GM13977 (cell line): ENCODE measurements at regions not wholly inside any gene's neighbourhood (a gene's known extent, or its start where the extent isn't known, plus 50 kb on each side); places are given as distances from the start of the nearest gene placed in this dataset.

ENCODE experiments used
- DNase-seq: peaks from one replicate; pipeline ENCODE4 v3.0.0; 2012; ENCODE audit warnings: low spot score
- in situ Hi-C: fragments of 300-500 bp; cut with MboI; formaldehyde crosslinking; loops from one replicate; pipeline ENCODE4 v1.12.0; 2022; ENCODE audit warnings: low sequenced_read_pairs, low pct_unique_long_range_greater_than_20kb, mixed read lengths, inconsistent platforms; ENCODE audit not compliant: unreplicated experiment
- TF ChIP-seq, protein P1 (sequence below): IDR thresholded peaks from 2 replicates; pipeline ENCODE4 v1.5.1; 2012; ENCODE audit warnings: mild to moderate bottlenecking, control low read depth; ENCODE audit not compliant: insufficient read depth; ENCODE audit errors: extremely low read depth, missing control alignments

DNA sequence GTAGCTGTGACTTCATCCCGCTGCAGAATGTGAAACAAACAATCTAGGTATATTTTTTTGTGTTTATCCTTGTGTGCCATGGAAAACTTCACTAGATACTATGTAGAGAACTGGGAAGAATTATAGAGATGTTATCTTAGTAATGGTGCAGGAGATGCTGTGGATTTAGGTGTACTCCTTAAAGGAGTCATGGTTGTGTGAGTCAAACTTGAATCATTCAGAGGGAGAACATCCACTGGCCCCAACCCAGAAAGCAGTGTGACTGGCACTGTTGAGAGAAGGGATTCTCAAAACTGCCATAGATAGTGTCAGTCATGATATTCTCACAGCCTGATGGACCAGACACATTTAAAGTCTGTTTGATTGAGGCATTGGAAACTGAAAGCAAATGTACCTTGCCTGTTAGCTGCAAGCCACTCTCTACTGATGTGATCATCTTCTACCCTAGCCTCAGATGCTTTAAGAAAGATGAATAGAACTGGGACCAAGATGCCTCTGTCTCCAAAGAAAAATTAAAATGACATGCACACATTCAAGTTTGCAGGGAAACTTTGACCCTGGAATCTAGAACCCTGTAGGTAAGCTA is 754.6 kb downstream of the MRPL39 start:
- no peak for DNase-seq
- TF ChIP-seq, protein P1, sequence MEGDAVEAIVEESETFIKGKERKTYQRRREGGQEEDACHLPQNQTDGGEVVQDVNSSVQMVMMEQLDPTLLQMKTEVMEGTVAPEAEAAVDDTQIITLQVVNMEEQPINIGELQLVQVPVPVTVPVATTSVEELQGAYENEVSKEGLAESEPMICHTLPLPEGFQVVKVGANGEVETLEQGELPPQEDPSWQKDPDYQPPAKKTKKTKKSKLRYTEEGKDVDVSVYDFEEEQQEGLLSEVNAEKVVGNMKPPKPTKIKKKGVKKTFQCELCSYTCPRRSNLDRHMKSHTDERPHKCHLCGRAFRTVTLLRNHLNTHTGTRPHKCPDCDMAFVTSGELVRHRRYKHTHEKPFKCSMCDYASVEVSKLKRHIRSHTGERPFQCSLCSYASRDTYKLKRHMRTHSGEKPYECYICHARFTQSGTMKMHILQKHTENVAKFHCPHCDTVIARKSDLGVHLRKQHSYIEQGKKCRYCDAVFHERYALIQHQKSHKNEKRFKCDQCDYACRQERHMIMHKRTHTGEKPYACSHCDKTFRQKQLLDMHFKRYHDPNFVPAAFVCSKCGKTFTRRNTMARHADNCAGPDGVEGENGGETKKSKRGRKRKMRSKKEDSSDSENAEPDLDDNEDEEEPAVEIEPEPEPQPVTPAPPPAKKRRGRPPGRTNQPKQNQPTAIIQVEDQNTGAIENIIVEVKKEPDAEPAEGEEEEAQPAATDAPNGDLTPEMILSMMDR = no peak
- in situ Hi-C loops = no loop called here

DNA sequence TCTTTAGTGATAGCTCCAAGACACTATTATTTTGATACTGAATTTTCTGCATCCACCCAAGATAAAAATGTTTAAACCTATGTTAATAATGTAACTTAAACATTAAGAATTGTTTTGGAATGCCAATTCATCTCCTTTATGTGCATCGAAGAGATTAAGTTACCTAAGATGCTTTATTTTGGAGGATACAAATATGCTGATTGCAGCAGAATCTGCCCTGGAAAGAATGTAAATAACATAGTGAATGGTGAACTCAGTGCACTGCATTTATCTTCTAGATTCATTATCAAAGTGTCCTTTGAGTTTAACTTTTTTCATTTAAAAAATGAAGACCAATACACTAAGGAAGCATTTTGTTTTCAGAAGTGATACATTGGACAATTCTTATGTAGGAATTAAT is 757.2 kb downstream of the MRPL39 start:
- in situ Hi-C loops = no loop called here
- TF ChIP-seq, protein P1 = no peak
- no peak for DNase-seq

DNA sequence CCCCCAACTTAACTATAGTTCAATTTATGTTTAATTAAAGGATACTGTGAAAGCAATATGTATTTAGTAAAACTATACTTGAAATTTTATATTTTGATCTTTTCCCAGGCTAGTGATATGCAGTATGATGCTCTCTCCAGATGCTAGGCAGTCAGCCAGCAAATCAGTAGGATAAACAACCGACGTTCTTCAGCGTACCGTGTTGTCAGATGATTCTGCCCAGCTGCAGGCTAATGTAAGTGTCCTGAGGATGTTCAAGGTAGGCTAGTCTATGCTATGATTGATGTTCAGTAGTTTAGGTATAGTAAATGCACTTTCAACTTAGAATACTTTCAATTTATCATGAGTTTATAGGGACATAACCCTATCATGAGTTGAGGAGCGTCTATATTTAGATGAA is 762.6 kb downstream of the MRPL39 start:
- TF ChIP-seq, protein P1 = no peak
- in situ Hi-C loops = no loop called here
- DNase-seq = no peak

DNA sequence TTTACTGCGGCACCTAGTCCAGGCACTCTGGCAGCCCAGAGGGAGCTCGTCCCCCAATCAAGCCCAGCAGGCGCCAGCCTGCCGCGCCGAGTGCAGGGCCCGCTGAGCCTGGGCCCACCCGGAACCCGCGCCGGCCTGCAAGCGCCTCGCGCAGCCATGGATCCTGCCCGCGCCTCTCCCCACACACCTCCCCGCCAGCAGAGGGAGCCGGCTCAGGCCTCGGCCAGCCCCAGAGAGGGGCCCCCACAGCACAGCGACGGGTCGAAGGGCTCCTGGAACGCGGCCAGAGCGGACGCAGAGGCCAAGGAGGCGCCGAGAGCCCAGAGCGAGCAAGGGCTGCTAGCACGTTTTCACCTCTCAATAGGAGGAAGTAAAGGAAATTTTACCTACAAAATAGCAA is 767.0 kb downstream of the MRPL39 start:
- DNase-seq = no peak
- in situ Hi-C loops = no loop called here
- TF ChIP-seq, protein P1 = no peak

DNA sequence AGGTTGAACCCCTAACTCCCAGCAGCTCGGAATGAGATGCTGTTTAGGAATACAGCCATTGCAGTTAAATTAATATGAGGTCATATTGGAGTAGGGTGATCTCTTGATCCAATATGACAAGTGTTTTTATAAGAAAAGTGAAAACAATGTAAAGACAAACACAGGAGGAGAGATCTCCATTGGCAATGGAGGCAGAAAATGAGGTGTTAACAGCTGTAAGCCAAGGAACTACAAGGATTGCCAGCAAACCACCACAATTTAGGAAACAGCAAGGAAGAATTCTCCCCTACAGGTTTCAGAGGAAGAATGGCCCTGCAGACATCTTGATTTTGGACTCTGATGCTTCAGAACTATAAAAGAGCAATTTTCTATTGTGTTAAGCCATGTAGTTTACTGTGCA is 774.3 kb downstream of the MRPL39 start:
- TF ChIP-seq, protein P1 = no peak
- in situ Hi-C loops = no loop called here

DNA sequence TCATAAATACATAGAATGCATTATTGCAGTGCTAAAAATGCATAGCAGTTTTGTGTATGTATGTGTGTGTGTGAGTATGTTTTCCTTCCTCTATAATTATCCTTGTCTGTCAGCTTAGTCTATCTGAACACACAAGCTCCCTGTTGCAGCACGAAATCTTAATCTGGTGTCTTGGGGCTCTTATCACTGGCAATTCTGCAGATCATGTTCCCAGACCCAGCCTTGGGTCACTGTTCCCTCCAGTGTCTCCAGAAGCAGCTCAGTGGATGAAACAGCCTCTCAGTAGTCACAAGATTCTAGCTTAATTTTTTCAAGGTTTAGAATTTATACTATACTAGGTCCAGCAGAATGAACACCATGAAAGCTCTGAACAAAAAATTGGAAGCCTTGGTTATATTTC is 777.9 kb downstream of the MRPL39 start:
- DNase-seq = no peak
- TF ChIP-seq, protein P1 = no peak
- in situ Hi-C loops = no loop called here

More for the DNA sequence above, 774.3 kb downstream of the MRPL39 start:
- DNase-seq = no peak

DNA sequence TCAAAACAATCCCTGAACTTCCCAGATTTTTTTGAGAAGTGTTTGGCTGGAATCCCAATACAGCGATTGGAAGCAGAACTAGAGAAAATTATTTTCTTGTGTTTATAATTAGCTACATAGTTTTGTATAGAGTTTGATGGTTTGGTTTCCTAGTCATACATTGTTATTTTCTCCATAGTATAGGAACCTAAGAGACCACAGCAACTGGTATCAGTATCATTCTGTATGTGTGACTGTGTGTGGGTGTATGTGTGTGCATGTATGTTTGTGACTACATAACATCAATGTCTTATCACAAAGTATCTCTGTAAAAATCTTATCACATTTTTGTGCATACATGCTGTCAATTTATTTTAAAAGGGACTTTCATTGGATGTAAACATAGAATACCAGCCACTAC is 780.5 kb downstream of the MRPL39 start:
- in situ Hi-C loops = no loop called here
- DNase-seq = no peak
- TF ChIP-seq, protein P1 = no peak
